ENCODE measurements at regions not wholly inside any gene's neighbourhood (a gene's known extent, or its start where the extent isn't known, plus 50 kb on each side); places are given as distances from the start of the nearest gene placed in this dataset.

DNA sequence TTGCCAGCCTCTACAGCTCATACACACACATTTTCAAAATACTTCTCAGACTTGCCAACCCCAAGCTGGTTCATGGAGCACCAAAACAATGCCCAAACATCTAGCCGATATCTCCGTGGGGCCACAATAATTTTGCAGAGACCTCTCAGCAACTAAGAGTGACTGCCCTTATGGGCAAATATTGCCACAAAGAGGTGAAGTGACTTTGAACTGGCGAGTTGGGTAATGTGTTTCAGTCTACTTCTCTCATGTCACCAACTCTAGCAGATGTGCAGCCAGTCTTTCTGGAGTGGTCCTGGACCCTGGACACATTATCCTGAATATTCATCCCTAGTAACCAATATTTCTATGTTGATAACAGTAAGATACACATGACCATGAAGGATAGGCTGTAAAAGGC lies 290.3 kb downstream of the EMP1 start:
- 91% methylated on average over 3 of the region's 3 CpGs for WGBS
- TF ChIP-seq, protein P1, sequence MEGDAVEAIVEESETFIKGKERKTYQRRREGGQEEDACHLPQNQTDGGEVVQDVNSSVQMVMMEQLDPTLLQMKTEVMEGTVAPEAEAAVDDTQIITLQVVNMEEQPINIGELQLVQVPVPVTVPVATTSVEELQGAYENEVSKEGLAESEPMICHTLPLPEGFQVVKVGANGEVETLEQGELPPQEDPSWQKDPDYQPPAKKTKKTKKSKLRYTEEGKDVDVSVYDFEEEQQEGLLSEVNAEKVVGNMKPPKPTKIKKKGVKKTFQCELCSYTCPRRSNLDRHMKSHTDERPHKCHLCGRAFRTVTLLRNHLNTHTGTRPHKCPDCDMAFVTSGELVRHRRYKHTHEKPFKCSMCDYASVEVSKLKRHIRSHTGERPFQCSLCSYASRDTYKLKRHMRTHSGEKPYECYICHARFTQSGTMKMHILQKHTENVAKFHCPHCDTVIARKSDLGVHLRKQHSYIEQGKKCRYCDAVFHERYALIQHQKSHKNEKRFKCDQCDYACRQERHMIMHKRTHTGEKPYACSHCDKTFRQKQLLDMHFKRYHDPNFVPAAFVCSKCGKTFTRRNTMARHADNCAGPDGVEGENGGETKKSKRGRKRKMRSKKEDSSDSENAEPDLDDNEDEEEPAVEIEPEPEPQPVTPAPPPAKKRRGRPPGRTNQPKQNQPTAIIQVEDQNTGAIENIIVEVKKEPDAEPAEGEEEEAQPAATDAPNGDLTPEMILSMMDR (IDR thresholded peaks at IDR 0.05), result no peak
- TF ChIP-seq POLR2A (IDR thresholded peaks at IDR 0.05) (no peak), POLR2AphosphoS5 (IDR thresholded peaks at IDR 0.05) (no peak)
- intact Hi-C loops (cut with DNase I), result no loop called here

DNA sequence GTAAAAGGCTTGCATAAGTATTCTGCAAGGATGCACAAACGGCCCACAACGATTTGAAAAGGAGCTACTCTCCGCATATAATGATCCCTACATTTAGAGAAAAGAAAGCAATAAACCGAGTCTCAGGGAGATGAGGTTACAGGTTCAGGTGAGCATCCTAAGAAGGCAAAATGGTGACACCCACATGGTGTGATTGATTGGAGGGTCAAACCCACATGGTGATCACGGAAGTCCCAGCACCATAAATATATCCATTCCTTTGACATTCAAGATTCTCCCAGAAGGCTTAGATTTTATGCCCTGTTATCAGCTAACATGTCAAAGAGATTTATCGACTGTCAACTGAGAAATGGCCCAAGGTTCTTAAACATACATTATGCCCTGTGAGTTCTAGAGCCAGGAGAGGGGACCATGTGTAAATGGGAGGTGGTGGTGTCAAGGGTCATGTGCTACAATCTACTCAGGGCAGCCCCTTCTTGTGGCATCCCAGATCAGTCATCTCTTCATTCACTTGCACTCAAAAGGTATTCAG lies 282.2 kb downstream of the EMP1 start:
- intact Hi-C loops (cut with DNase I), result no loop called here
- no peak overlapping the region for H3K27ac ChIP-seq
- no peak overlapping the region for H3K4me3 ChIP-seq
- TF ChIP-seq, protein P1 (IDR thresholded peaks at IDR 0.05), result no peak
- no peak for TF ChIP-seq POLR2AphosphoS5 (IDR thresholded peaks at IDR 0.05)
- no peak for TF ChIP-seq POLR2A (IDR thresholded peaks at IDR 0.05)
- H3K27me3 ChIP-seq (replicated peaks; ENCODE audit: insufficient read depth), result no peaks in the 10 kb centered on the region
- 77% methylated on average over 6 of the region's 6 CpGs for WGBS
- H3K36me3 ChIP-seq, result no peaks in the 10 kb centered on the region
- no peak for DNase-seq (ENCODE audit: low spot score)
- no peaks in the 10 kb centered on the region for H3K4me1 ChIP-seq (replicated peaks)
- no peaks in the 10 kb centered on the region for H3K9me3 ChIP-seq

More for the DNA sequence above, 290.3 kb downstream of the EMP1 start:
- H3K4me1 ChIP-seq (replicated peaks), result no peaks in the 10 kb centered on the region
- H3K27ac ChIP-seq, result no peak overlapping the region
- H3K36me3 ChIP-seq, result no peaks in the 10 kb centered on the region
- H3K9me3 ChIP-seq, result no peaks in the 10 kb centered on the region
- no peak overlapping the region for H3K4me3 ChIP-seq
- H3K27me3 ChIP-seq (replicated peaks; ENCODE audit: insufficient read depth), result no peaks in the 10 kb centered on the region
- DNase-seq (ENCODE audit: low spot score), result no peak

- H3K27ac ChIP-seq, result no peak overlapping the region
- no peak for DNase-seq (ENCODE audit: low spot score)
- no peaks in the 10 kb centered on the region for H3K36me3 ChIP-seq
- intact Hi-C loops (cut with DNase I), result no loop called here
- no peaks in the 10 kb centered on the region for H3K4me1 ChIP-seq (replicated peaks)
- H3K9me3 ChIP-seq, result no peaks in the 10 kb centered on the region
- WGBS, result 71% methylated on average over 1 of the region's 1 CpG
- H3K27me3 ChIP-seq (replicated peaks; ENCODE audit: insufficient read depth), result no peaks in the 10 kb centered on the region
- TF ChIP-seq POLR2AphosphoS5 (IDR thresholded peaks at IDR 0.05), result no peak
- TF ChIP-seq, protein P1 (IDR thresholded peaks at IDR 0.05), result no peak
- no peak for TF ChIP-seq POLR2A (IDR thresholded peaks at IDR 0.05)
- H3K4me3 ChIP-seq, result no peak overlapping the region
Observed at GRCh38 chr12:13474381-13474780, 277.9 kb downstream of the EMP1 start.

- no peak for DNase-seq (ENCODE audit: low spot score)
- intact Hi-C loops (cut with DNase I), result no loop called here
- Histone ChIP-seq H3K4me3 (no peak overlapping the region), H3K4me1 (replicated peaks) (no peaks in the 10 kb centered on the region), H3K27me3 (replicated peaks; ENCODE audit: insufficient read depth) (no peaks in the 10 kb centered on the region), H3K27ac (no peak overlapping the region), H3K9me3 (no peaks in the 10 kb centered on the region), H3K36me3 (no peaks in the 10 kb centered on the region)
- TF ChIP-seq POLR2AphosphoS5 (IDR thresholded peaks at IDR 0.05) (no peak), POLR2A (IDR thresholded peaks at IDR 0.05) (no peak)
- TF ChIP-seq, protein P1 (IDR thresholded peaks at IDR 0.05), result no peak
- WGBS, result 89% methylated on average over 5 of the region's 5 CpGs
Observed at GRCh38 chr12:13472690-13473089, 276.2 kb downstream of the EMP1 start.

DNA sequence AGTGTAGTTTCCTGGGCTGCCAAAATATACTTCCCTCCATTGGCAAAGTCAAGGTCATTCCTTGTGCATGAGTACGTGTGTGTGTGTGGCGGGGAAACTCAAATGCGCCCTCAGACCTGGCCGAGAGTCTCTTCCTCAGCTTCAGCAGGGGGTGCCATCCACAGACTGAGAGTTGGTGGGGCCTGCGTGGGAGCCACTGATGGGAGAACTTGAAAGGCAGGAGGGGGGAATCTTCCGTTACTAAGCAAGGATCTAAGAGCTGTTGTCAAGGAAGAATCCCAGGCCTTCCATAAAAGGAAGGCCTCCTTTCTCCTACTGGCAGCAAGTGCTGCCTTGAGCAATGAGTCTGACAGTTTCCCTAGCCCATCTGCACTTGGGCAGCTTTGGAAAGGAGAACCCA lies 274.9 kb downstream of the EMP1 start:
- Histone ChIP-seq H3K4me3 (no peak overlapping the region), H3K4me1 (replicated peaks) (no peaks in the 10 kb centered on the region), H3K27ac (no peak overlapping the region), H3K27me3 (replicated peaks; ENCODE audit: insufficient read depth) (no peaks in the 10 kb centered on the region), H3K9me3 (no peaks in the 10 kb centered on the region), H3K36me3 (no peaks in the 10 kb centered on the region)
- no peak for TF ChIP-seq POLR2A (IDR thresholded peaks at IDR 0.05)
- TF ChIP-seq, protein P1 (IDR thresholded peaks at IDR 0.05), result no peak
- TF ChIP-seq POLR2AphosphoS5 (IDR thresholded peaks at IDR 0.05), result no peak
- DNase-seq (ENCODE audit: low spot score), result no peak
- intact Hi-C loops (cut with DNase I), result no loop called here
- 95% methylated on average over 6 of the region's 6 CpGs for WGBS
